ENCODE measurements at regions not wholly inside any gene's neighbourhood (a gene's known extent, or its start where the extent isn't known, plus 50 kb on each side); places are given as distances from the start of the nearest gene placed in this dataset.

DNA sequence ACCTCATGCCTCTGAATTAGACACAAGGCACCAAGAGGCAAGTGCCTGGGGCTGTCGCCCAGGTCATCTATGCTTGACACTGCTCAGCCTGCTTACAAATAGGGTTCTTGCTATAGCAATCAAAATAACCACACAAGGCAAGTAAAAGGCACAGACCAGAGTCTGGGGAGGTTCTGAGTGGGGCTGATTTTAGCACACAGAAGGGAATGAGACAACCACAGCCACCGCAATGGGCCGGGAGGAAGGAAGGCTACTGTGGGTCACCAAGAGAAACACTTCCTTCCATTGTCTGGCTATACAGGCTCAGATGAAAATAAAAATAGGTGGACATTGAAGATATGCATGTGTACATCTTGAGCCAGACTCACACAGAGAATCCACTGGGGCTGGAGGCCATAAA lies 159.1 kb downstream of the DLEU7 start:
- no peak for DNase-seq (ENCODE audit: low spot score)

GRCh38 chr13:50685491-50685890 lies 158.0 kb downstream of the DLEU7 start:
- DNase-seq (ENCODE audit: low spot score): peak; percentile 7

- DNase-seq (ENCODE audit: low spot score): no peak
Measured at GRCh38 chr13:50685956-50686355, 157.5 kb downstream of the DLEU7 start.

DNA sequence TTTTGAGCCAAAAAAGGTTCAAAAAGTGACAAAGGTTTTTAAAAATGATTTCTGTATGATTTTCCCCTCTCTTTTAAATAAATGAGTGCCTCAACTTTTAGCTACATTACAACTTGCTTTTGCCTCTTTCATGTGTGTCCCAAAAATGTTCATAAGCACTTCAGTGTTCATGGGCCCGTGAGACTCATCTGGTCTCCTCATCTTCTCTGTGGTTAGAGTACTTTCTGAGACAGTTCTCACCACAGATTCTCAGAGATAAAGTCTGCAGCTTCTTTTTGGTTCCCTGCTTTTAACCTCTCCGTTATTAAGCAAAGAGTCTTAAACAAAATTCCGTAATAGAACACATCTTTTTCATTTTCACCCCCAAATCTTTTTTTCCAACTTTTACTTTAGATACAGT lies 156.9 kb downstream of the DLEU7 start:
- DNase-seq (ENCODE audit: low spot score): no peak

GRCh38 chr13:50687545-50687944 lies 155.9 kb downstream of the DLEU7 start:
- DNase-seq (ENCODE audit: low spot score): no peak

- no peak for DNase-seq (ENCODE audit: low spot score)
Measured at GRCh38 chr13:50690006-50690405, 153.5 kb downstream of the DLEU7 start.

DNA sequence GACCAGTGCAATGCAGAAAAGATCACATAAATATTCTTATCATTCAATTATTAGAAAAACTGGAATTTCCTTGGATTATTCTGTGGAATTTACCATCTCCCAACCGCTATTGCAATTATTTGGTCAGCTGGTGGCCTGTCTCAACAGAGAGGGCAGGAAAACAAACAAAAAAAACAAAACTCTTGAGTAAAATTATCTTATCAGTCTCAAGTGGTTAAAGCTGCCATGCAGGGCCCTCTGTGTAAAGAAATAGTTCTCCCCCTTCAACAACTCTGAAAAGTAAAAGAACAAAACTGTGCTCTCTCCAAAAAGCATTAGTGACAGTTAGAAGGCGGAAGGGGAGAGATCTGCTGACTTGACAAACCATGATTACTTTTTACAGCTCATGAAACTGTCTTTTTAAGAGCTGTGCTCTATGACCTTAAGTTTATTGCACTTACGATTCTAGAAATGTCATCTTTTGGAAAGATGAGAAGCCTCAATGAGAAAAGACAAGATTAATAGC lies 152.3 kb downstream of the DLEU7 start:
- no peak for DNase-seq (ENCODE audit: low spot score)

DNA sequence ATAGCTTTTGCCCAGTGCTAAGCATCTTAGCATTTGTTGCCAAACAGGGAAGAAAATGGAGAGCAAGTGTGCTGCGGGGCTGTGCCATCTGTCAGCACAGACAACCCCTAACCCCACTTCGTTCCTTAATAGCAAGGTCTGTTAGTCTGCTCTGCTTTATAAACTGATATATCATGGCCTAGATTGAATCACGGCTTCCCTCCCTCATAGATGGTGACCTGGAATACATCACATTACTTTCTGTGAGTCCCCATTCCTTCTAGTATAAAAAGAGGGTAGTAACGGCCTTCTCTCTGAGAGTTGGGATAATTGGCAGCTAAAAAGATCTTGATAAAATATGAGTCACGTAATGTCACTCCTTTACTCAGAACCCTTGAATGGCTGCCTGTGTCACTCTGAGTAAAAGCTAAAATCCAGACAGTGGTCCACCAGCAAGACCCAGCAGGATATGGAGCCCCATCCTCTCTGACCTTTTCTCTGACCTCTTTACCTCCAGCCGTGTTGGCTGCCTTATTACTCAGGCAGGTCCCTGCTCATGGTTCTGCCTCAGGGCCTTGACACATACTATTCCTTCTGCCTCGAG lies 151.7 kb downstream of the DLEU7 start:
- peak; percentile 6 for DNase-seq (ENCODE audit: low spot score)

- no peak for DNase-seq (ENCODE audit: low spot score)
Measured at GRCh38 chr13:50692396-50692915, 151.0 kb downstream of the DLEU7 start.

DNA sequence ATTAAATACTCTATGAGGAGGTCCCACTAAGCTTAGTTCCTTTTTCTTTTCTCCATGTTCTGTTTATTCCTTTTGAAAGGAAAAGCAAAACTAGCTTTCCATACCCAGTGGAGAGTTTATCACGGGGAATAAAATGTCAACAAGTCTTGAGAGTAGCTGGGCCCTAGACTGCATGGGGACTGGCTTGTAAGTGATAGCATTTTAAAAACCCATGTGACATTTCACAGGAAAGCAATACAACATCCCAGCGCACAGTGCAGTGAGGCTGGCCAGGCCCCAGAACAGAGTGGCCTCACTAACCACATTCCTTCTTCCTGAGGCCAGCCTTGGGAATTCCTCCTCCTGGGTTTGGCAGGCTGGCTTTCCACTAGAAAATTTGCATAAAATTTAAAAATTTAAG lies 149.8 kb downstream of the DLEU7 start:
- DNase-seq (ENCODE audit: low spot score): peak; percentile 34

DNA sequence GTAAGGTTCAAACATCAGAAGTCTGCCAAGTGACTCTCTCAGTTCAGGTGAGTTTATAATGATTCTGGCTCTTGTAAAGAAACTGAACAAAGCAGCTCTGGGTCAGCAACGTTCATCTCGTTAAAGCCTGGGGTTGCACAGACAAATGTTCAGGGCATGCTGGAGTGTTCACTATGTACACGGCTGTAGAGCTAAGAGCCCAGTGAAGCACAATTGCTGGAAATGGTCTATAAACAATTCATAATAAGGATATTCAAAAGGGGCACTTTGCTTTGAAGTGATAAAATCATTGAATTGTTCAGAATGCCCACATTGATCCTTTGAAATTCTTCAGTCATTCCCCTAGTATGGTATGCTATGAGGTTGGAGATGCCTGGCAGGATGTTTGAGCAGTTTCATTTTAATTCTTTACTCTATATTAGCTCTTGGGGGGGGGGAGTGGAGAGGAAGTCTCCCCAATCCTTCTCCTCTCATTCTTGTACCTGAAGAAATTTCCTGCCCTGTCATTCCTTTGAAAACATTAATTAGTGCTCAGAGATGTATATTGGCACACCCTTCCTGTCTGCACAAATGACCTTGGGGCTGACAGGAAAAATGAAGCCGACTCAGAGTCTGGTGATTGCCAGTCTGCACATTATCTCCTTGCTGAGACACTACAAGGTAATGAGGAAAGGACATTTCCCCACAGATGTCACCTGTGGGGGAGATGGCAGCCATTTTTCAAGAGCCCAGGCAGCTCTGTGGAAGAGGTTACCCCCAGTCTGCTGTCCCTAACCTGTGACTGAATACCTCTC lies 145.5 kb downstream of the DLEU7 start:
- no peak for DNase-seq (ENCODE audit: low spot score)

DNA sequence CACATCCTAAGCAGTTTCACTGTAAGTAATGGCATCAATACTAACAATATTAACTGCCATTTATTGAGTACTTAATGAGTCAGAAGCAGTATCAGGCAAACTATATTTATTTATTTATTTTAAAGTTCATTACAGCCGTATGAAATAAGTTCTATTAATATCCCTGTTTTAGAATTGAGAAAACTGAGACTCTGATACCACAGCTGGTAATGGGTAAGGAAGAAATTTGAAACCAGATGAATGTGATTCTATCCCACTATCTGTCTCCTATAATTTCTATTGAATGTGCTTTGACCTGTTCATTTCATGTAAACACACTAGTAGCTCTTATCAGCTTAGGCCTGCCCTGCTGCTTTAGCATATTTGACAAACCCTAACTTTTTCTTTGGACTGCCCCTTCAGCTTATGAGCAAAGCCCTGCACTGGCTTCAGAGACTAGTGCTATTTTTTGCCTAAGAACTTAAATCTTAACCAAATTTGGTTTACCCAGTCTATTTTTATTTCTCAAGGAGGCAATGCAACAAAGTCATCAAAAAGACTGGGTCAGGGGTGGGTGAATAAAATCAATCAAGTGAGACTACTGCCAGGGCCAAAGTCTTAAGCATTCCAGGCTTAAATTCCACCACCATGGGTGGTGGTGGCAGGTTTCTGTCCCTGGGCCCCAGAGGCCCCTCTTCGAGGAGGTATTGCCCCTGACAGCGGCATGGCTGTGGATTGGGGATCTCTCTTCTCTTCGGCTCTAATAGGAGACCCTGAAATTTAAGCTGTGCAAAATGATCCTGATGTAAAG lies 143.4 kb downstream of the DLEU7 start:
- peak; percentile 9 for DNase-seq (ENCODE audit: low spot score)

DNA sequence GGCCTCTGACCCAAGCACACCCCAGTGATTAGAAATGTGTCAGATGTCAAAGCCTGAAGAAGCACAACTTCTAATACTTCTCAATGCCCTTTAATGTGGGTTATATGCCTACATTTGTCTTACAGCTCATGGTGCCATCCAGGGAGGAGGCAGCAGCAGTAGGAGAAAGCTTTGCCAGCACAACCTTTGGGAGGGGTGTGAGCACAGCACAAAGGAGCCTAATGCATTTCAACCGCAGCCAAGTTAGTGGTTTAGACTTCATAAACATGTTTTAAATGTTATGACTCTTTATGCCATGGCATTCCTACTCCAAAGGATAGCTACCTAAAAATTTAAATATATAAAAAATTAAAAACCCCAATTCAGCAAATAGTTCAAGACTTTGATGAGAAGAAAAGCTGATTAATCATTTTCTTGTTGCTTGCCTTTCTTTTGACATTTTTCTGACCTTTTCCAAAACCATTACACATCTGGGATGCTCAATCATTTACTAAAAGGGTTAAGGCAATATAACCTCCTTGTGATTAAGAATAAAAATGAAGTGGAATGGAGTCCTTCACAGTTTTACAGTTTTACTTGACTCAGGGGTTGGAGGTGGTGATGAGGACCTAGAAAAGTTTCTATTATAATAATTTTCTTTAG lies 142.7 kb downstream of the DLEU7 start:
- DNase-seq (ENCODE audit: low spot score): peak; percentile 47

DNA sequence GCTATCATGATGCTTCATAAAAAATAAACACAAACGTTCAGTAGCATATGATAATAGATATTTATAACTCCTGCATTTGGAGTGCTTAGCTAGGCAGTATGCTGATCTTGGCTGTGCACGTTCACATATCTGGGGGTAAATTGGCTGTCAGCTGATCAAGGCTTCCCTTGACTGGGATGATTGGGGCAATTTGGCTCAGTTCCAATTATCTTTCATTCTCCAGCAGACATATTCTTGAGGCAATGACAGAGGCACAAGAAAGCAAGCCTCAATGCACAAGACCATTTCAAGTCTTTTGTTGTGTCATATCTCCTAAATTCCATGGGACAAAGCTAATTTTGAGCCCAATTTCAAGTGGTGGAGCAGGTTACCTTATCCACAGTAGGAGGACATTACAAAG lies 142.0 kb downstream of the DLEU7 start:
- DNase-seq (ENCODE audit: low spot score): no peak

GRCh38 chr13:50706505-50706904 lies 137.0 kb downstream of the DLEU7 start:
- DNase-seq (ENCODE audit: low spot score): no peak

- DNase-seq (ENCODE audit: low spot score): no peak
Measured at GRCh38 chr13:50707628-50708027, 135.9 kb downstream of the DLEU7 start.

DNA sequence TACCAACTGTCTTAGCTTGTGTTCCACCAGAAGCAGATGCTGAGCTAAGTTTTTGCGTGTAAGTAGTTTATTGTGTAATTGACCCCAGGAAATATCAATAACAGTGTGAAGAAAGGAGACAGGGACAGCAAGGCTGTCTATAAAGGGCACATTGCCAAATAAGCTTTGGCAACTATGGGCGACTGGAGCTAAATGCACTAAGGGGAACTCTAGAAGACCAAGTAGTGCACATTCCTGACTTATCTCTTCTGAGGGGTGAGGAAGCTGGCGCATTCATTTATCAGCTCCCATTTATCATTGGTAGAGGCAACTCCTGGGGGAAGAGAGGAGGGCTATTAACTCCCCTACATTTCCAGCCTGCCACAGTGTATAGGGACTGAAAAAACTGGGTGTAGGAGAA lies 135.0 kb downstream of the DLEU7 start:
- DNase-seq (ENCODE audit: low spot score): no peak

DNA sequence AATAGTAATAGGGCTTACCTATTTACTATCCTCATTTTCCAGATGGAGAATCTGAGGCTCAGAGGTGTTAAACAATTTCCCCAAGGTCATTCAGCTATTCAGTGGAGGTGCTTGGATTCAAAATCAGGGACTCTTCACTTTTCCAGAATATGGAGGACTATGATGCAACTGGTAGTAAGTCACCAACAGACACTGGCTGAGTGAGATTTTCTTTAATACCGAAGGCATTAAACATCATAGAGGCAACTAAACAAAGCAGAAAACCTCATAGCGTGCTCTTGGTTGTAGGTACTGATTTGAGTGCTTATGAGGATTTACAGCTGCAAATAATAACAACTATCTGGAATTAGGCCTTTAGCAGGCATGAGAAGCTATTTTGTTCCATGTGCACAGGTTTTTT lies 134.4 kb downstream of the DLEU7 start:
- no peak for DNase-seq (ENCODE audit: low spot score)

DNA sequence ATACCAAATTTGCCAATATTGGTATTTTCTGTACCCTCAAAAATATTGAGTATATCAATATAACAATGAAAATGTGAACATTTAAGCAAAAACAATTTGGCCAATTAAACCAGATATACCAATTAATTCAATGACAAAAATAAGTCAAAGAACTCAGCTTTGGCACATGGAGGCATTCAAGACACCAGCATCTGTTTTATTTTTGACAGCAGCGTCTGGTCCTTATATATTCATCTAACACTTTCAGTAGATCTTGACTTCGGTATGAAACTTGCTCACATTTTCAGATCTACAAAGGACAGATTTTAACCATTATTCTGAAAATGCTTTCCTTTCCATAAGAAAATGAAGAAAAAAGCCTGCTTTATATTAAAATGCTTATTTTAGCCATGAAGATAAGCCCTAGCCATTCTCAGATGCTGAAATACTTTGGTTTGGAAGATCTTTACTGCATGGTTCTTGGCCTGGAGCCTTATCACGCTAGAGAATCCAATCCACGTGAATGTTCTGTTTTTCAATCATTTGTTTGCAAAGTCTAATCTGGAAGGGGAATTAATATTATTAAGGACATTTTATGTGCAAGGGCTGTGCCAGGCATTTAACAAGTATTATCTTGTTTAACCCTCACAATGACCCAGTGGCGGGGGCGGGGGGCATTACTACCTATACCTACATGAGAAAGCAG lies 132.2 kb downstream of the DLEU7 start:
- DNase-seq (ENCODE audit: low spot score): no peak

DNA sequence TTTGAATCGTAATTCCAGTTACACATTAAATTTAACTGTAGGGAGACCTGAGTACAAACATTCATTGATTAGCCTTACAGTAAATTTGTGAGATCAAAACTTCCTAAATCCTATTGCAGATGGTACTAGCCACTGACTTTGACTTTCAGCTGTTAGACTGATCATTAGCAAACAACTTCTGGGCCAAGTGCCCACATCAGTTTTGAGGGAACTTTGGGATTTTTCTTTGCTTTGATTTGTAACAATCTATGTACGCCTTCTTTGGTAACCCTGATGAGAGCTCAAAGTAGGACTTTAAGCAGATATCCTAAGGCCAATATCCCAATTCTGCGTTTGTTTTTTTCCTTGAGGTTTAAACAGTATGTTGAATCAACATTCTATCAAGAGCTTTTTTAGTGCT lies 131.5 kb downstream of the DLEU7 start:
- no peak for DNase-seq (ENCODE audit: low spot score)

DNA sequence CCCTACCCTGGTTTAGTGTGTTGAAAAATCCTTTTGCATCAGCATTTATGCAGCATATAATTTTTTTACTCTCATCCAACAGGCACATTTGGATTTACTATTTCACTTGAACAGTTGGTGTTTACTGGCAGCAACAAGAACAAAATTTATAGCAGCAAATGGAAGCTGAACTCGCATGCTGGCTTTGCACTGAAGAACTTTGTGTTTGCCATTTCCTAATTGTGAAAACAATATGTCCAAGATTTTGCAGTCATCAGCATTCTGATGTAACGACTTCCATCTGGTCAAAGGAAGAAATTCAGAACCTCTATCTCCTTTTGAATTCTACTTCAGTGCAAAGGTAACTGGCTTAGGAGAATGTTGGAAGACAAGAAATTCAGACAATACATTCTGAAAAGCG lies 131.0 kb downstream of the DLEU7 start:
- DNase-seq (ENCODE audit: low spot score): no peak

DNA sequence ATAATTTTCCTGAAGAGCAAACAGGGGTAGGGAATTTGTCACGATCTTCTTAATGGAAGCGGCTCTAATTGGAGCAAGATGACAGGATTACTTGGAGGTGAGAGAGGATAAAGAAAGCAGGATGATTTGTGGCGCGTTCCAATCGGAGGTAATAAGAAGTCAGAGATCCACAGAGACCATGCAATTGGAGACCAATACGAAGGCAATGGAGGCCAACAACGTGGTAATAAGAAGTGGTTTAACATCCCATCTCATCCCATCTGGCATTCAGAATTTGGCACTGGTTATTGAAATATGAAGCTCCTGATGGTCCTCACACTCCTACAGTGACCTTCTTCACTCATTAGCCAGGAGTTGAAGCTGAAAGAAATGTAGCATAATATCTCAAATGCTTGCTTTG lies 130.6 kb downstream of the DLEU7 start:
- no peak for DNase-seq (ENCODE audit: low spot score)

Data from kidney tubule cell (primary cell).